ENCODE measurements at regions not wholly inside any gene's neighbourhood (a gene's known extent, or its start where the extent isn't known, plus 50 kb on each side); places are given as distances from the start of the nearest gene placed in this dataset.

- TF ChIP-seq, protein P1, sequence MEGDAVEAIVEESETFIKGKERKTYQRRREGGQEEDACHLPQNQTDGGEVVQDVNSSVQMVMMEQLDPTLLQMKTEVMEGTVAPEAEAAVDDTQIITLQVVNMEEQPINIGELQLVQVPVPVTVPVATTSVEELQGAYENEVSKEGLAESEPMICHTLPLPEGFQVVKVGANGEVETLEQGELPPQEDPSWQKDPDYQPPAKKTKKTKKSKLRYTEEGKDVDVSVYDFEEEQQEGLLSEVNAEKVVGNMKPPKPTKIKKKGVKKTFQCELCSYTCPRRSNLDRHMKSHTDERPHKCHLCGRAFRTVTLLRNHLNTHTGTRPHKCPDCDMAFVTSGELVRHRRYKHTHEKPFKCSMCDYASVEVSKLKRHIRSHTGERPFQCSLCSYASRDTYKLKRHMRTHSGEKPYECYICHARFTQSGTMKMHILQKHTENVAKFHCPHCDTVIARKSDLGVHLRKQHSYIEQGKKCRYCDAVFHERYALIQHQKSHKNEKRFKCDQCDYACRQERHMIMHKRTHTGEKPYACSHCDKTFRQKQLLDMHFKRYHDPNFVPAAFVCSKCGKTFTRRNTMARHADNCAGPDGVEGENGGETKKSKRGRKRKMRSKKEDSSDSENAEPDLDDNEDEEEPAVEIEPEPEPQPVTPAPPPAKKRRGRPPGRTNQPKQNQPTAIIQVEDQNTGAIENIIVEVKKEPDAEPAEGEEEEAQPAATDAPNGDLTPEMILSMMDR (IDR thresholded peaks at IDR 0.05) = no peak
- TF ChIP-seq POLR2A (IDR thresholded peaks at IDR 0.05) = no peak
Observed at GRCh38 chr9:87256973-87257372, 240.7 kb upstream of the DAPK1 start.

Data from testis (tissue), 2 donors.